Esophagus squamous epithelium (tissue), 5 donors: ENCODE measurements at regions not wholly inside any gene's neighbourhood (a gene's known extent, or its start where the extent isn't known, plus 50 kb on each side); places are given as distances from the start of the nearest gene placed in this dataset.
A peak's percentile ranks its signal among the peaks of the same experiment; 100 is the strongest.

Experiments
- DNase-seq: peaks from one replicate; lab custom pipeline; 2025; lab: John Stamatoyannopoulos, UW
- H3K27ac ChIP-seq, 4 donors: fragments of 200-600 bp; sonication (generic); one replicate each; pipeline ENCODE4 v1.5.1; 2016 to 2019; ENCODE audit warnings: mild to moderate bottlenecking in 1 of 4
- H3K27me3 ChIP-seq, 4 donors: fragments of 200-600 bp; sonication (generic); 1 replicate in 3 of 4; 2 replicates in 1 of 4; pipeline versions ENCODE4 v1.5.1 to v1.6.0; 2017 to 2021; ENCODE audit warnings: antibody characterized with exemption in 1 of 4
- H3K36me3 ChIP-seq, 3 donors: fragments of 200-600 bp; sonication (generic); one replicate each; pipeline ENCODE4 v1.5.1; 2016 to 2019
- H3K4me1 ChIP-seq, 3 donors: fragments of 200-600 bp; sonication (generic); one replicate each; pipeline ENCODE4 v1.5.1; 2017 to 2019
- H3K4me3 ChIP-seq, 4 donors: fragments of 200-600 bp; sonication (generic); 1 replicate in 3 of 4; 2 replicates in 1 of 4; pipeline ENCODE4 v1.5.1; 2016 to 2019; ENCODE audit warnings: mild to moderate bottlenecking in 2 of 4, moderate library complexity in 1 of 4
- H3K9me3 ChIP-seq, 3 donors: fragments of 200-600 bp; sonication (generic); one replicate each; pipeline ENCODE4 v1.5.1; 2016 to 2019
- POLR2A ChIP-seq, 4 donors: fragments of 450-650 bp; IDR thresholded peaks; one replicate each; pipeline ENCODE4 v1.6.1; 2017; ENCODE audit warnings: antibody characterized with exemption in 4 of 4, mild to moderate bottlenecking in 4 of 4, moderate library complexity in 3 of 4
- WGBS, 2 donors: methylation state at CpG; one replicate each; pipeline ENCODE4 v1.1.5; 2018; 5-methylcytosine and 5-hydroxymethylcytosine counted together
- intact Hi-C: fragments of 100-400 bp; cut with DNase I; formaldehyde crosslinking; loops from one replicate; pipeline ENCODE4 v1.15.0; 2022
- TF ChIP-seq, protein P1 (sequence below), 6 experiments: fragments of 450-650 bp in 4 of 6; fragments of 200-600 bp in 2 of 6; sonication (generic) in 2 of 6; IDR thresholded peaks; one replicate each; pipeline ENCODE4 v1.5.1; 2016 to 2019; ENCODE audit warnings: antibody characterized with exemption in 6 of 6, mild to moderate bottlenecking in 4 of 6, moderate library complexity in 4 of 6
- donor health status: DM: yes; HTN: yes; CAD: no.

DNA sequence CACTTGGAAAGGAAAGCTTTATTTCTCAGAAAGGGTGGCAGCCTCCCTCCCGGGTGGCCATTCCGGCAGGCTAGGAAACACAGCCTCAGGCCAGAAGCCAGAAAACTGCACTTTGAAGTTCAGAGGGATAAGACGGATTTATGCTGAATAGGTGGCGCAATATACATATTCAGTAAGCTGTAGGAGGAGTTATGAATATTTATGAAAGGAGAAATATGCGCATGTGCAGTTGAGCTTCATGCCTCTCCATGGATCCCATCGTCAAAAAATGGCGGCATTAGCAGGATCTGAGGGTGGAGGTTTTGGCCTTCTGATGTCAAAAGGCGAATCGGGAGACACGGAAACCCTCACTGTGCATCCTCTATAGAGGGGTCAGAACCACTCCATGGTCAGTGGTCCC is 82.3 kb downstream of the KATNIP start:
- Histone ChIP-seq H3K36me3 (peaks cover 0 to 31% (median 0%) of the 10 kb centered on the region in 3 donors), H3K4me3 (no peak overlapping the region), H3K4me1 (peaks cover 0 to 71% (median 6%) of the 10 kb centered on the region in 3 donors), H3K27me3 (no peaks in the 10 kb centered on the region), H3K27ac (peak overlapping the region in 1 of 4 donors; percentile 14), H3K9me3 (no peaks in the 10 kb centered on the region)
- DNase-seq = no peak
- TF ChIP-seq POLR2A (IDR thresholded peaks at IDR 0.05) = no peak
- TF ChIP-seq, protein P1, sequence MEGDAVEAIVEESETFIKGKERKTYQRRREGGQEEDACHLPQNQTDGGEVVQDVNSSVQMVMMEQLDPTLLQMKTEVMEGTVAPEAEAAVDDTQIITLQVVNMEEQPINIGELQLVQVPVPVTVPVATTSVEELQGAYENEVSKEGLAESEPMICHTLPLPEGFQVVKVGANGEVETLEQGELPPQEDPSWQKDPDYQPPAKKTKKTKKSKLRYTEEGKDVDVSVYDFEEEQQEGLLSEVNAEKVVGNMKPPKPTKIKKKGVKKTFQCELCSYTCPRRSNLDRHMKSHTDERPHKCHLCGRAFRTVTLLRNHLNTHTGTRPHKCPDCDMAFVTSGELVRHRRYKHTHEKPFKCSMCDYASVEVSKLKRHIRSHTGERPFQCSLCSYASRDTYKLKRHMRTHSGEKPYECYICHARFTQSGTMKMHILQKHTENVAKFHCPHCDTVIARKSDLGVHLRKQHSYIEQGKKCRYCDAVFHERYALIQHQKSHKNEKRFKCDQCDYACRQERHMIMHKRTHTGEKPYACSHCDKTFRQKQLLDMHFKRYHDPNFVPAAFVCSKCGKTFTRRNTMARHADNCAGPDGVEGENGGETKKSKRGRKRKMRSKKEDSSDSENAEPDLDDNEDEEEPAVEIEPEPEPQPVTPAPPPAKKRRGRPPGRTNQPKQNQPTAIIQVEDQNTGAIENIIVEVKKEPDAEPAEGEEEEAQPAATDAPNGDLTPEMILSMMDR (IDR thresholded peaks at IDR 0.05) = no peak
- intact Hi-C loops = no loop called here
- 89 to 94% methylated on average over 10 of the region's 10 CpGs for WGBS, 2 donors

DNA sequence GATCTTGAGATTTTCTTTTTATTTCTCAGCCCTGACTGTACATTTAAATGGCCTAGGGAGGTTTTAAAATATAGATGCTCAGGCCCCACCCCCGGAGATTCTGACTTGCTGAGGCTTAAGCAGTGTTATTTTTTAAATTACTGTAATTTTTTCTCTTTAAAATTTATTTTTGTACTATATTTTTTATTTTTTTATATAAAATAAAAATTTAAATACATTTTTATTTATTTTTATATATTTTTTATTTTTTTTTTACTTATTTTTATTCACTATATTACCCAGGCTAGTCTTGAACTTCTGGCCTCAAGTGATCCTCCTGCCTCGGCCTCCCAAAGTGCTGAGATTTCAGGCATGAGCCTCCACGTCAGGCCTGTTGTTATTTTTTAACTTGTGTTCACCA is 83.3 kb downstream of the KATNIP start:
- intact Hi-C loops = no loop called here
- no peaks in the 10 kb centered on the region for H3K27me3 ChIP-seq
- no peak for DNase-seq
- H3K9me3 ChIP-seq = no peaks in the 10 kb centered on the region
- 92 to 96% methylated on average over 3 of the region's 3 CpGs for WGBS, 2 donors
- no peak for TF ChIP-seq POLR2A (IDR thresholded peaks at IDR 0.05)
- TF ChIP-seq, protein P1 (IDR thresholded peaks at IDR 0.05) = no peak
- peak overlapping the region in 1 of 4 donors; percentile 14 for H3K27ac ChIP-seq
- H3K4me1 ChIP-seq = peaks cover 0 to 71% (median 3%) of the 10 kb centered on the region in 3 donors
- no peak overlapping the region for H3K4me3 ChIP-seq
- H3K36me3 ChIP-seq = peaks cover 0 to 31% (median 0%) of the 10 kb centered on the region in 3 donors

DNA sequence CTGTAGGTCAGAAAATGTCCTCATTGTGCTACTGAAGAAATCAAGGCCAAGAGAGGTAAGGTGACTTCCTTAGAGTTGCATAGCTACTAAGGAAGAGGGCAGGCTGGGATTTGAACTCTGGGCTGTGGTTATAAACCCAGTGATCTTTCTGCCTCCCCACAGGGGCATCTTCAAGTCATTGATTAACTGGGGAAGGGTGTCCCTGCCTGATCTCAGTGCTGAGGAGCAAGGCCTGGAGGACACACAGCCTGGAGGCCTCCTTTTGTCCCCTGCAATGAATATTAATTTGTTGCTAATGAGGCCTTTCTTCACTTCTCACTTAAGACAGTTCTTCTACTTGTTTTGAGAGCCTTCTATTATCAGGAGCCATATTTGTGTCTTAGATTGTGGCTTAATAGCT is 83.8 kb downstream of the KATNIP start:
- Histone ChIP-seq H3K4me3 (no peak overlapping the region), H3K4me1 (peaks cover 0 to 71% (median 7%) of the 10 kb centered on the region in 3 donors), H3K27me3 (no peaks in the 10 kb centered on the region), H3K27ac (peak overlapping the region in 1 of 4 donors; percentile 42), H3K9me3 (no peaks in the 10 kb centered on the region), H3K36me3 (peaks cover 0 to 31% (median 0%) of the 10 kb centered on the region in 3 donors)
- no peak for DNase-seq
- intact Hi-C loops = no loop called here
- TF ChIP-seq, protein P1 (IDR thresholded peaks at IDR 0.05) = no peak
- no peak for TF ChIP-seq POLR2A (IDR thresholded peaks at IDR 0.05)

DNA sequence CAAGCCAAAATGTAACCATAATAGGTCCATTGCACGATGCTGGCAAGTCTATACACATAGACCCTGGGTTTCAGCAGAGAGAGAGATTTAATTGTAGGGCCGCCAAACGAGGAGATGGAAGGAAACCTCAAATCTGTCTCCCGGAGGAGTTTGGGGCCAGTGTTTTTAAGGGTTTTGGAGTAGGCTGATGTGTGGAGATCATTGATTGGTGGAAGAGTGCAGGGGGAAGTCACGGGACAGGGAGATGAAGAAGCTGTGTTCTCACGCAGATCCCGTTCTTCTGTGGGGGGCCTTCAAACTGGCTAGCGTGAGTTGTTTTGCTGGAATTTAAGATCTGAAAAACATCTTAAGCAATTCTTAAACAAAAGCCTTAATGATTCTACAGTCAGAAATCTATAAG is 84.8 kb downstream of the KATNIP start:
- DNase-seq = no peak
- no peak for TF ChIP-seq POLR2A (IDR thresholded peaks at IDR 0.05)
- TF ChIP-seq, protein P1 (IDR thresholded peaks at IDR 0.05) = no peak

DNA sequence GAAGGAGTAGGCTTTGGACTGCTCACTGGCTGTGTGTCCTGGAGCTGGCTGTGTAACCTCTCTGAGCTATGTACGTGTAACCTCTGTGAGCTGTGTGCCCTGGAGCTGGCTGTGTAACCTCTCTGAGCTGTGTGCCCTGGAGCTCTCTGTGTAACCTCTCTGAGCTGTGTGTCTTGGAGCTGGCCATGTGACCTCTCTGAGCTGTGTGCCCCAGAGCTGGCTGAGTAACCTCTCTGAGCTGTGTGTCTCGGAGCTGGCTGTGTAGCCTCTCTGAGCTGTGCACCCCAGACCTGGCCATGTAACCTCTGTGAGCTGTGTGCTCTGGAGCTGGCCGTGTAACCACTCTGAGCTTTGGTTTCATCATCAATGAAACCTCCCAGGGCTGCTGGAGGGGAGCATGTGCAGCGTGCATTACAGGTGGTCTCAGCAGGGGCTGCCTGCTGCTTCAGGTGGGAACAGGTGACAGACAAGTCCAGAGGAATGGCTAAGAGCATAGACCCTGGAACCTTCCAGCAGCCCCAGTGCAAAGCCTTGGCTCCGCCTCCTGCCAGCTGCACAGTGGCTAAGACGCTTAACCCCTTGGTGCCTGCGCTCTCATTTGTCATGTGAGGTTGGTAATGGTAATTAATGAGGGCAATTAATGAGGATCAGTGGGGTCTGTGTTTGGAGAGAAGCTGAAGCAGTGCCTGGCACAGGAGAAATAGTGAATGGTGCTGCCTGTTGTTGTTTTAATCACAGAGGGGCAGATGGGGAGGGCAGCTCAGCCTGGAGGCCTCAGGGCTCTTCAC is 86.7 kb downstream of the KATNIP start:
- Histone ChIP-seq H3K27ac (peak overlapping the region in 3 of 4 donors; percentile 85 to 91 (median 90)), H3K4me3 (no peak overlapping the region), H3K27me3 (no peaks in the 10 kb centered on the region), H3K9me3 (no peaks in the 10 kb centered on the region), H3K36me3 (peaks cover 0 to 24% (median 0%) of the 10 kb centered on the region in 3 donors), H3K4me1 (peaks cover 13 to 79% (median 18%) of the 10 kb centered on the region in 3 donors)
- WGBS, 2 donors = 75 to 81% methylated on average over 3 to 5 of the region's 7 CpGs
- intact Hi-C loops = no loop called here
- TF ChIP-seq POLR2A (IDR thresholded peaks at IDR 0.05) = no peak
- TF ChIP-seq, protein P1 (IDR thresholded peaks at IDR 0.05) = no peak
- no peak for DNase-seq

More for the DNA sequence above, 84.8 kb downstream of the KATNIP start:
- Histone ChIP-seq H3K27me3 (no peaks in the 10 kb centered on the region), H3K9me3 (no peaks in the 10 kb centered on the region), H3K36me3 (peaks cover 0 to 31% (median 0%) of the 10 kb centered on the region in 3 donors), H3K27ac (peak overlapping the region in 2 of 4 donors; percentile 9 to 90), H3K4me3 (no peak overlapping the region), H3K4me1 (peaks cover 7 to 71% (median 15%) of the 10 kb centered on the region in 3 donors)
- WGBS, 2 donors = 75 to 81% methylated on average over 8 of the region's 8 CpGs
- intact Hi-C loops = no loop called here
